SK-N-SH (cell line): ENCODE measurements at regions not wholly inside any gene's neighbourhood (a gene's known extent, or its start where the extent isn't known, plus 50 kb on each side); places are given as distances from the start of the nearest gene placed in this dataset.

Experiments
- NRF1 ChIP-seq: IDR thresholded peaks from 2 replicates; pipeline ENCODE4 v1.6.1; 2012; ENCODE audit warnings: low read depth, mild to moderate bottlenecking, low read length
- RCOR1 ChIP-seq: fragments of 150-350 bp; IDR thresholded peaks from 2 replicates; pipeline ENCODE4 v1.6.1; 2017; ENCODE audit warnings: antibody characterized with exemption, low read length
- TF ChIP-seq, protein P1 (sequence below): fragments of 200-600 bp; sonication (generic); IDR thresholded peaks from 2 replicates; pipeline ENCODE4 v1.6.1; 2017; ENCODE audit warnings: antibody characterized with exemption, mild to moderate bottlenecking, moderate library complexity

DNA sequence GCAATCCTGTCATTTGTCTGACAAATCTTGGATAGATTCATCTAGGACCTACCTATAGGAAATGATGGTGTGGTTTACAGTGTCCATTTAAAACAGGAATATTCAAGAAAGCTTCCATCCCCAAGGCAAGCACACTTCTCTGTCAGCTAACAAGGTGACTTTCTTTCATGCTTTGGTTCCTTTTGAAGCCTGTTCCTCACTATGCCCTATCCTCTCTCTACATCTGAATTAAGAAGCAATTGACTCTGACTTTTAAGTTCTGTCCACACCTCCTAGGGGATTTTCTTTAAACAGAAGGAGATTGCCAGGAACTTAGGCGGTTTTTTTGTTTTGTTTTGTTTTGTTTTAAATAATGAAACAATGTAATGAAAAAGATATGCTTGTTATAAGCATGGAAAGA is 1181.4 kb upstream of the TENM3 start:
- TF ChIP-seq, protein P1, sequence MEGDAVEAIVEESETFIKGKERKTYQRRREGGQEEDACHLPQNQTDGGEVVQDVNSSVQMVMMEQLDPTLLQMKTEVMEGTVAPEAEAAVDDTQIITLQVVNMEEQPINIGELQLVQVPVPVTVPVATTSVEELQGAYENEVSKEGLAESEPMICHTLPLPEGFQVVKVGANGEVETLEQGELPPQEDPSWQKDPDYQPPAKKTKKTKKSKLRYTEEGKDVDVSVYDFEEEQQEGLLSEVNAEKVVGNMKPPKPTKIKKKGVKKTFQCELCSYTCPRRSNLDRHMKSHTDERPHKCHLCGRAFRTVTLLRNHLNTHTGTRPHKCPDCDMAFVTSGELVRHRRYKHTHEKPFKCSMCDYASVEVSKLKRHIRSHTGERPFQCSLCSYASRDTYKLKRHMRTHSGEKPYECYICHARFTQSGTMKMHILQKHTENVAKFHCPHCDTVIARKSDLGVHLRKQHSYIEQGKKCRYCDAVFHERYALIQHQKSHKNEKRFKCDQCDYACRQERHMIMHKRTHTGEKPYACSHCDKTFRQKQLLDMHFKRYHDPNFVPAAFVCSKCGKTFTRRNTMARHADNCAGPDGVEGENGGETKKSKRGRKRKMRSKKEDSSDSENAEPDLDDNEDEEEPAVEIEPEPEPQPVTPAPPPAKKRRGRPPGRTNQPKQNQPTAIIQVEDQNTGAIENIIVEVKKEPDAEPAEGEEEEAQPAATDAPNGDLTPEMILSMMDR, result no peak
- TF ChIP-seq NRF1 (no peak), RCOR1 (no peak)
